ENCODE measurements at regions not wholly inside any gene's neighbourhood (a gene's known extent, or its start where the extent isn't known, plus 50 kb on each side); places are given as distances from the start of the nearest gene placed in this dataset.

DNA sequence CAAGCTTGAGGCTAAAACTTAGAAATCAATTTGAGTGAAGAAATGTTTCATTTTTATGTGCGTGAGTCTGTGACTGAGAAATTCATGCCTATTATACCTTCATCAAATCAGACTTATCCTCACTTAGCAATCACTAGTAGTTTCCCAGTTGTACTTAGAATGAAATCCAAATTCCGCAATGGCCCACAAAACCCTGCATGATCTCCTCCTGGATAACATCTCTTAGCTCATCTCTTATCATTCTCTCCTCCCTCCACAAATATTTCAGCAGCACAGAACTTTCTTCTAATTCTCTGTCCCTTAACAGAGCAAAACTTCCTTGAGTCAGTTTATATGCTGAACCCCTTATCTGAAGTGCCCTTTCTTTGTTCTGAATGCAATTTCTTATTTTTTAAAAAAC is 198.8 kb upstream of the TGFBR2 start (continued):
- TF ChIP-seq, protein P1, sequence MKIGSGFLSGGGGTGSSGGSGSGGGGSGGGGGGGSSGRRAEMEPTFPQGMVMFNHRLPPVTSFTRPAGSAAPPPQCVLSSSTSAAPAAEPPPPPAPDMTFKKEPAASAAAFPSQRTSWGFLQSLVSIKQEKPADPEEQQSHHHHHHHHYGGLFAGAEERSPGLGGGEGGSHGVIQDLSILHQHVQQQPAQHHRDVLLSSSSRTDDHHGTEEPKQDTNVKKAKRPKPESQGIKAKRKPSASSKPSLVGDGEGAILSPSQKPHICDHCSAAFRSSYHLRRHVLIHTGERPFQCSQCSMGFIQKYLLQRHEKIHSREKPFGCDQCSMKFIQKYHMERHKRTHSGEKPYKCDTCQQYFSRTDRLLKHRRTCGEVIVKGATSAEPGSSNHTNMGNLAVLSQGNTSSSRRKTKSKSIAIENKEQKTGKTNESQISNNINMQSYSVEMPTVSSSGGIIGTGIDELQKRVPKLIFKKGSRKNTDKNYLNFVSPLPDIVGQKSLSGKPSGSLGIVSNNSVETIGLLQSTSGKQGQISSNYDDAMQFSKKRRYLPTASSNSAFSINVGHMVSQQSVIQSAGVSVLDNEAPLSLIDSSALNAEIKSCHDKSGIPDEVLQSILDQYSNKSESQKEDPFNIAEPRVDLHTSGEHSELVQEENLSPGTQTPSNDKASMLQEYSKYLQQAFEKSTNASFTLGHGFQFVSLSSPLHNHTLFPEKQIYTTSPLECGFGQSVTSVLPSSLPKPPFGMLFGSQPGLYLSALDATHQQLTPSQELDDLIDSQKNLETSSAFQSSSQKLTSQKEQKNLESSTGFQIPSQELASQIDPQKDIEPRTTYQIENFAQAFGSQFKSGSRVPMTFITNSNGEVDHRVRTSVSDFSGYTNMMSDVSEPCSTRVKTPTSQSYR (CRISPR knock-in tag; IDR thresholded peaks at IDR 0.05) = no peak
- TF ChIP-seq RORB (CRISPR knock-in tag; IDR thresholded peaks at IDR 0.05) = no peak

DNA sequence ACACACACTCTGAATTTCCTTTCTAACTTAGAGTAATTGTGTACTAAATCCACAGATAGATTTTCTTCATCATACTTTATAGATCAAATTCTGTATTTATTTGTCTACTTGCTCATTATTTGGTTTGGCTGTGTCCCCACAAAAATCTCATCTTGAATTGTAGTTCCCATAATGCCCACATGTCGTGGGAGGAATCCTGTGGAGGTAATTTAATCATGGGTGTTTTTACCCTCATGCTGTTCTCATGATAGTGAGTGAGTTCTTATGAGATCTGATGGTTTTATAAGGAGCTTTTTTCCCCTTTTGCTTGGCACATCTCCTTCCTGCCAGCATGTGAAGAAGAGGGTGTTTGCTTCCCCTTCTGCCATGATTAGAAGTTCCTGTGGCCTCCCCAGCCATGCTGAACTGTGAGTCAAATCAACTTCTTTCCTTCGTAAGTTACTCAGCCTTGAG is 198.3 kb upstream of the TGFBR2 start:
- ATAC-seq = no peak
- no peak for DNase-seq (ENCODE audit: low spot score)
- H3K27ac Mint-ChIP-seq = no peak overlapping the region
- no peak overlapping the region for H3K4me3 Mint-ChIP-seq
- peaks cover 15% of the 10 kb centered on the region for H3K36me3 Mint-ChIP-seq
- H3K27me3 Mint-ChIP-seq (ENCODE audit: low read depth) = no peaks in the 10 kb centered on the region
- ChIA-PET CTCF (no interaction called here), POLR2A (no interaction called here)
- H3K4me1 Mint-ChIP-seq = peaks cover 5% of the 10 kb centered on the region
- H3K9me3 Mint-ChIP-seq = peaks cover 16% of the 10 kb centered on the region
- no peak for TF ChIP-seq CREB1 (CRISPR knock-in tag; IDR thresholded peaks at IDR 0.05)
- TF ChIP-seq ESRRA (CRISPR knock-in tag; IDR thresholded peaks at IDR 0.05; ENCODE audit: borderline replicate concordance) = no peak
- TF ChIP-seq CDX4 (CRISPR knock-in tag; IDR thresholded peaks at IDR 0.05; ENCODE audit: borderline replicate concordance) = no peak
- no peak for TF ChIP-seq TP53 (CRISPR knock-in tag; IDR thresholded peaks at IDR 0.05)
- no peak for TF ChIP-seq ZNF121 (CRISPR knock-in tag; IDR thresholded peaks at IDR 0.05)
- no peak for TF ChIP-seq FOXJ3 (CRISPR knock-in tag; IDR thresholded peaks at IDR 0.05; ENCODE audit: borderline replicate concordance)
- TF ChIP-seq ERG (CRISPR knock-in tag; IDR thresholded peaks at IDR 0.05) = no peak

- Mint-ChIP-seq H3K9me3 (peaks cover 3% of the 10 kb centered on the region; the same call in 1 of the 2 replicates), H3K36me3 (no peaks in the 10 kb centered on the region), H3K27me3 (ENCODE audit: low read depth) (no peaks in the 10 kb centered on the region), H3K4me1 (no peaks in the 10 kb centered on the region), H3K27ac (no peak overlapping the region), H3K4me3 (no peak overlapping the region)
- ChIA-PET POLR2A (no interaction called here), CTCF (no interaction called here)
- ATAC-seq = no peak
- DNase-seq (ENCODE audit: low spot score) = no peak
- no peak for TF ChIP-seq PRDM15 (CRISPR knock-in tag; IDR thresholded peaks at IDR 0.05)
- TF ChIP-seq SOX15 (CRISPR knock-in tag; IDR thresholded peaks at IDR 0.05) = no peak
- TF ChIP-seq ZNF138 (CRISPR knock-in tag; conservative IDR thresholded peaks at IDR 0.05) = no peak
- no peak for TF ChIP-seq NFATC4 (CRISPR knock-in tag; IDR thresholded peaks at IDR 0.05)
- TF ChIP-seq, protein P2, sequence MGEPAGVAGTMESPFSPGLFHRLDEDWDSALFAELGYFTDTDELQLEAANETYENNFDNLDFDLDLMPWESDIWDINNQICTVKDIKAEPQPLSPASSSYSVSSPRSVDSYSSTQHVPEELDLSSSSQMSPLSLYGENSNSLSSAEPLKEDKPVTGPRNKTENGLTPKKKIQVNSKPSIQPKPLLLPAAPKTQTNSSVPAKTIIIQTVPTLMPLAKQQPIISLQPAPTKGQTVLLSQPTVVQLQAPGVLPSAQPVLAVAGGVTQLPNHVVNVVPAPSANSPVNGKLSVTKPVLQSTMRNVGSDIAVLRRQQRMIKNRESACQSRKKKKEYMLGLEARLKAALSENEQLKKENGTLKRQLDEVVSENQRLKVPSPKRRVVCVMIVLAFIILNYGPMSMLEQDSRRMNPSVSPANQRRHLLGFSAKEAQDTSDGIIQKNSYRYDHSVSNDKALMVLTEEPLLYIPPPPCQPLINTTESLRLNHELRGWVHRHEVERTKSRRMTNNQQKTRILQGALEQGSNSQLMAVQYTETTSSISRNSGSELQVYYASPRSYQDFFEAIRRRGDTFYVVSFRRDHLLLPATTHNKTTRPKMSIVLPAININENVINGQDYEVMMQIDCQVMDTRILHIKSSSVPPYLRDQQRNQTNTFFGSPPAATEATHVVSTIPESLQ (CRISPR knock-in tag; IDR thresholded peaks at IDR 0.05) = no peak
- TF ChIP-seq ZNF263 (CRISPR knock-in tag; IDR thresholded peaks at IDR 0.05; ENCODE audit: low read depth) = no peak
- no peak for TF ChIP-seq OVOL2 (CRISPR knock-in tag; IDR thresholded peaks at IDR 0.05; ENCODE audit: borderline replicate concordance)
- TF ChIP-seq HMGXB4 (CRISPR knock-in tag; IDR thresholded peaks at IDR 0.05) = no peak
- TF ChIP-seq, protein P3, sequence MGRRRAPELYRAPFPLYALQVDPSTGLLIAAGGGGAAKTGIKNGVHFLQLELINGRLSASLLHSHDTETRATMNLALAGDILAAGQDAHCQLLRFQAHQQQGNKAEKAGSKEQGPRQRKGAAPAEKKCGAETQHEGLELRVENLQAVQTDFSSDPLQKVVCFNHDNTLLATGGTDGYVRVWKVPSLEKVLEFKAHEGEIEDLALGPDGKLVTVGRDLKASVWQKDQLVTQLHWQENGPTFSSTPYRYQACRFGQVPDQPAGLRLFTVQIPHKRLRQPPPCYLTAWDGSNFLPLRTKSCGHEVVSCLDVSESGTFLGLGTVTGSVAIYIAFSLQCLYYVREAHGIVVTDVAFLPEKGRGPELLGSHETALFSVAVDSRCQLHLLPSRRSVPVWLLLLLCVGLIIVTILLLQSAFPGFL (CRISPR knock-in tag; IDR thresholded peaks at IDR 0.05; ENCODE audit: borderline replicate concordance) = no peak
- no peak for TF ChIP-seq ZNF121 (CRISPR knock-in tag; IDR thresholded peaks at IDR 0.05)
- TF ChIP-seq CTCF (IDR thresholded peaks at IDR 0.05) = no peak
Observed at GRCh38 chr3:30418443-30418842, 188.0 kb upstream of the TGFBR2 start.
